Endodermal cell (in vitro differentiated cells): ENCODE measurements at regions not wholly inside any gene's neighbourhood (a gene's known extent, or its start where the extent isn't known, plus 50 kb on each side); places are given as distances from the start of the nearest gene placed in this dataset.

Source experiments
- DNase-seq: peaks from one replicate; pipeline ENCODE4 v3.0.0-alpha.2; 2017
- H3K27ac ChIP-seq: 2 replicates; pipeline ENCODE4 v1.5.1; 2013; ENCODE audit warnings: mild to moderate bottlenecking, low read depth, low read length, moderate library complexity
- H3K27me3 ChIP-seq: 2 replicates; pipeline ENCODE4 v1.6.1; 2013; ENCODE audit warnings: mild to moderate bottlenecking, low read length, moderate library complexity; ENCODE audit not compliant: insufficient read depth, control insufficient read depth, poor library complexity, severe bottlenecking
- H3K36me3 ChIP-seq: 2 replicates; pipeline ENCODE4 v1.7.0; 2013; ENCODE audit warnings: mild to moderate bottlenecking, low read length, moderate library complexity; ENCODE audit not compliant: control insufficient read depth, insufficient read depth
- H3K4me1 ChIP-seq: one replicate; pipeline ENCODE4 v1.7.0; 2013; ENCODE audit warnings: low read length; ENCODE audit not compliant: control insufficient read depth, insufficient read depth
- H3K4me3 ChIP-seq: 2 replicates; pipeline ENCODE4 v1.5.1; 2013; ENCODE audit warnings: mild to moderate bottlenecking, low read length, moderate library complexity
- H3K9ac ChIP-seq: 2 replicates; pipeline ENCODE4 v1.6.1; 2013; ENCODE audit warnings: mild to moderate bottlenecking, low read length, moderate library complexity; ENCODE audit not compliant: poor library complexity, severe bottlenecking; ENCODE audit errors: extremely low read depth
- H3K9me3 ChIP-seq: 2 replicates; pipeline ENCODE4 v1.6.1; 2013; ENCODE audit warnings: mild to moderate bottlenecking, low read length, moderate library complexity; ENCODE audit not compliant: control insufficient read depth
- H3K27ac Mint-ChIP-seq: 2 replicates; pipeline ENCODE4 v1.8.0; 2020; ENCODE audit warnings: mixed read lengths
- H3K27me3 Mint-ChIP-seq: 2 replicates; pipeline ENCODE4 v1.8.0; 2021; ENCODE audit warnings: mild to moderate bottlenecking, mixed read lengths; ENCODE audit not compliant: insufficient read depth
- H3K36me3 Mint-ChIP-seq: 2 replicates; pipeline ENCODE4 v1.8.0; 2020; ENCODE audit warnings: low read depth, mixed read lengths
- H3K4me1 Mint-ChIP-seq: 2 replicates; pipeline ENCODE4 v1.8.0; 2020; ENCODE audit warnings: mixed read lengths
- H3K4me3 Mint-ChIP-seq: 2 replicates; pipeline ENCODE4 v1.8.0; 2020; ENCODE audit warnings: mild to moderate bottlenecking, moderate library complexity, mixed read lengths
- H3K9me3 Mint-ChIP-seq: 2 replicates; pipeline ENCODE4 v1.8.0; 2020; ENCODE audit warnings: mild to moderate bottlenecking, mixed read lengths
- WGBS, 2 experiments: methylation state at CpG; one replicate each; pipeline versions ENCODE4 v1.1.5 to v1.1.7; 2013; ENCODE audit warnings: missing lambda C conversion rate in 2 of 2, mixed read lengths in 1 of 2; ENCODE audit not compliant: insufficient coverage in 1 of 2, insufficient read length in 1 of 2; 5-methylcytosine and 5-hydroxymethylcytosine counted together
- TF ChIP-seq, protein P1 (sequence below): fragments of 200-600 bp; sonication (generic); conservative IDR thresholded peaks from 2 replicates; pipeline ENCODE4 v1.5.0; 2021; ENCODE audit warnings: antibody characterized with exemption, mild to moderate bottlenecking

DNA sequence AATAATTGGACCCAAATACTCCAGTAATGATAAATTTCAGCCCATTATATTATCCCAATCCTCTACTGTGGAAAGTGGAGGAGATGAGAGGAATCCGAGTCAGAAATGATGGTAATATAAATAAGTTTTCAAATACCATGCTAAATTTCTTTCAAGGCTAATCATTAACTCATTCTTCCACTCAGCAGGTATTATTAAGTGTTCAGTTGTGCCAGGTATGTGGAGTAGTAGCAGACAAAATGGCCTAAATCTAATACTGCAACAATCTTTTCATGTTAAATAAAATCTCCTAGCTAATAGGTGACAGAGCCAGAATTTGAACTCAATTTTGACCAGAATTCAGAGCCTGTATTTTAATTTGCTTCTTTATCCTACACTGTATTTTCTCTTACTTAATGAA, 538.6 kb upstream of the ROBO2 start:
- H3K9me3 Mint-ChIP-seq, result peaks cover 2% of the 10 kb centered on the region
- H3K27ac Mint-ChIP-seq, result no peak overlapping the region
- WGBS, 2 experiments, result no CpG with 5 or more reads among the region's 1 CpG
- H3K4me1 Mint-ChIP-seq, result no peaks in the 10 kb centered on the region
- peaks cover 8% of the 10 kb centered on the region for H3K9me3 ChIP-seq
- H3K27ac ChIP-seq, result no peak overlapping the region
- no peaks in the 10 kb centered on the region for H3K27me3 Mint-ChIP-seq
- H3K36me3 Mint-ChIP-seq, result no peaks in the 10 kb centered on the region
- TF ChIP-seq, protein P1, sequence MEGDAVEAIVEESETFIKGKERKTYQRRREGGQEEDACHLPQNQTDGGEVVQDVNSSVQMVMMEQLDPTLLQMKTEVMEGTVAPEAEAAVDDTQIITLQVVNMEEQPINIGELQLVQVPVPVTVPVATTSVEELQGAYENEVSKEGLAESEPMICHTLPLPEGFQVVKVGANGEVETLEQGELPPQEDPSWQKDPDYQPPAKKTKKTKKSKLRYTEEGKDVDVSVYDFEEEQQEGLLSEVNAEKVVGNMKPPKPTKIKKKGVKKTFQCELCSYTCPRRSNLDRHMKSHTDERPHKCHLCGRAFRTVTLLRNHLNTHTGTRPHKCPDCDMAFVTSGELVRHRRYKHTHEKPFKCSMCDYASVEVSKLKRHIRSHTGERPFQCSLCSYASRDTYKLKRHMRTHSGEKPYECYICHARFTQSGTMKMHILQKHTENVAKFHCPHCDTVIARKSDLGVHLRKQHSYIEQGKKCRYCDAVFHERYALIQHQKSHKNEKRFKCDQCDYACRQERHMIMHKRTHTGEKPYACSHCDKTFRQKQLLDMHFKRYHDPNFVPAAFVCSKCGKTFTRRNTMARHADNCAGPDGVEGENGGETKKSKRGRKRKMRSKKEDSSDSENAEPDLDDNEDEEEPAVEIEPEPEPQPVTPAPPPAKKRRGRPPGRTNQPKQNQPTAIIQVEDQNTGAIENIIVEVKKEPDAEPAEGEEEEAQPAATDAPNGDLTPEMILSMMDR, result no peak
- no peaks in the 10 kb centered on the region for H3K27me3 ChIP-seq
- no peak overlapping the region for H3K4me3 Mint-ChIP-seq
- no peak overlapping the region for H3K9ac ChIP-seq
- H3K4me3 ChIP-seq, result no peak overlapping the region
- DNase-seq, result no peak
- no peaks in the 10 kb centered on the region for H3K4me1 ChIP-seq
- no peaks in the 10 kb centered on the region for H3K36me3 ChIP-seq

DNA sequence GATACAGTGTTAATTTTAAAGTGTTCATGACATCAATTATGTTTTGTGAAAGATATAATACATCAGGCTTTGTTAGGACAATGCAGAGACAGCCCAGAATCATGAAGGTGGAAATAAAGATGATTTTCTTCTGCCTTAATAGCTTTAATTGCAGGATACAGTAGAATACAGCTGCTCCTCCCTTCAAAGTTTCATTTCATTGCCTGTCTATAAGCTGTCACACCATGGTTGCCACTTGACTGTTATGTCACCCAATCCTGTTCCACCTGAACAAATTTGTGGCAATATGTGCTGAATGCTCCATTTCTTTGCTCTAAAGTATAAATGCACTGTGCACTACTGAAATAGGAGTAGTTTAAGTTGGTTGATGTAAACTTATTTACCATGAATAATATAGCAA, 537.8 kb upstream of the ROBO2 start:
- DNase-seq, result no peak
- no peak overlapping the region for H3K4me3 ChIP-seq
- H3K9ac ChIP-seq, result no peak overlapping the region
- no peak overlapping the region for H3K4me3 Mint-ChIP-seq
- H3K36me3 Mint-ChIP-seq, result no peaks in the 10 kb centered on the region
- H3K4me1 Mint-ChIP-seq, result no peaks in the 10 kb centered on the region
- H3K9me3 ChIP-seq, result peaks cover 6% of the 10 kb centered on the region
- H3K4me1 ChIP-seq, result no peaks in the 10 kb centered on the region
- TF ChIP-seq, protein P1, result no peak
- H3K27me3 Mint-ChIP-seq, result no peaks in the 10 kb centered on the region
- peaks cover 2% of the 10 kb centered on the region for H3K9me3 Mint-ChIP-seq
- H3K36me3 ChIP-seq, result no peaks in the 10 kb centered on the region
- no peaks in the 10 kb centered on the region for H3K27me3 ChIP-seq
- no peak overlapping the region for H3K27ac Mint-ChIP-seq
- H3K27ac ChIP-seq, result no peak overlapping the region

DNA sequence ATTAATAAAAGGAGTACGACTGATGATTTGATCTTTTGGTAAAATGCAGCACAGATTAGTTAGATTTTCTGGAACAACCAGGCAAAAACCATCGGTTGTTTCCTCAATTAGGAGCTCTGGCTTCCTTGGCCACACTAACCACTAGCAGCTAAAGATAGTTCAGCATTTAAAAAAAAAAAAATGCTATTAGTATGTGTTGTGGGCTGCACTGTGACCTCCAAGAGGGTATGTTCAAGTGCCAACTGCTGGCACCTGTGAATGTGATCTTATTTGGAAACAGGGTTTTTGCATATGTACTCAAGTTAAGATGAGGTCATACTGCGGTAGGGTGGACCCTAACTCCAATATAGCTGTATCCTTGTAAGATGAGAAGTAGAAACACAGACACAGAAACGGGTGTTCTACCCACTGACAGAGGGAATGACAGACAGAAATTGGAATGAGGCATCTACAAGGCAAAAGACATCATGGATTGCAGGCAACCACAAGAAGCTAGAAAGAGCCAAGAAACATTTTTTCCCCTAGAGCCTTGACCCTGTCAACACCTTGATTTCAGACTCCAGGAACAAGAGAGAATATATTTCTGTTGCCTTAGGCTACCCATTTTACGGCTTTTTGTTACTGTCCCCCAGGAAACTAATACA, 534.6 kb upstream of the ROBO2 start:
- H3K27ac Mint-ChIP-seq, result no peak overlapping the region
- H3K9me3 Mint-ChIP-seq, result no peaks in the 10 kb centered on the region

More for the DNA sequence above, 534.6 kb upstream of the ROBO2 start:
- Mint-ChIP-seq H3K4me1 (no peaks in the 10 kb centered on the region), H3K4me3 (no peak overlapping the region), H3K36me3 (no peaks in the 10 kb centered on the region), H3K27me3 (no peaks in the 10 kb centered on the region)
- TF ChIP-seq, protein P1, result no peak
- 82 to 83% methylated on average over 3 to 5 of the region's 5 CpGs for WGBS, 2 experiments
- H3K27ac ChIP-seq, result no peak overlapping the region
- no peak overlapping the region for H3K4me3 ChIP-seq
- DNase-seq, result no peak
- H3K27me3 ChIP-seq, result no peaks in the 10 kb centered on the region
- H3K9me3 ChIP-seq, result no peaks in the 10 kb centered on the region
- no peak overlapping the region for H3K9ac ChIP-seq
- no peaks in the 10 kb centered on the region for H3K4me1 ChIP-seq
- H3K36me3 ChIP-seq, result no peaks in the 10 kb centered on the region
